ENCODE measurements at regions not wholly inside any gene's neighbourhood (a gene's known extent, or its start where the extent isn't known, plus 50 kb on each side); places are given as distances from the start of the nearest gene placed in this dataset.

DNA sequence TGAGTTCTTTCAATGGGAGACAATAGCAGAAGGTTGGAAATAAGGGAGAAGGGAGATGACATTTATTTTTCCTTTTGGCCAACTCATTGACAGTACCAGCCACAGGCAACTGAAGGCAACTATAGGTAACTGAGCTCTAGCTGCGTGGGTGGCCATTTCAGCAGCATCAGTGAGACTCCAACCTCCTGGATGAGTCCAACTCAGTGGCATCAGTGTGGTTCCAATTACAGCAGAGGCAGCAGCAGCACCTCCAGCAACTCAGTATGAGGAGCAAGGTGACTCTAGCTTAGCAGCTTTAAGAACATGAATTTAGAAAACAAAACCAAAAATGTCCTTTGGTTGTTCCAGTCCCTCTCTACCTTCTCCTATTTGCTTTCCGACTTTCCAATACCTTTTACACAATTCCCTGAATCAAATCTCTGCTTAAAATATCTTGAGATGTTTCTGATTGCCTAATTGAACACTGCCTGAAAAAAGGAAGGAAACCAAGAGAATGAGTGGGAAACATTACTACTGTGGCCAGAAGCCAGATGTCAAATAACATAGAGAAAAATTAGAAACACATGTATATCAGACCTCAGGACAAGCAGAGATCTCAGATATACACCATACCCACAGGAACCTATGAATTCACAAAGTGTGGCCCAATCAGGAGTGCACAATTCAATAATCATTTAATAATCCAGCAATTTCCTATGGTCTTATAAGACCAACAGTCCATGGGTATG, 166.5 kb upstream of the RORB start:
- DNase-seq (ENCODE audit: low read depth, low spot score) = no peak

DNA sequence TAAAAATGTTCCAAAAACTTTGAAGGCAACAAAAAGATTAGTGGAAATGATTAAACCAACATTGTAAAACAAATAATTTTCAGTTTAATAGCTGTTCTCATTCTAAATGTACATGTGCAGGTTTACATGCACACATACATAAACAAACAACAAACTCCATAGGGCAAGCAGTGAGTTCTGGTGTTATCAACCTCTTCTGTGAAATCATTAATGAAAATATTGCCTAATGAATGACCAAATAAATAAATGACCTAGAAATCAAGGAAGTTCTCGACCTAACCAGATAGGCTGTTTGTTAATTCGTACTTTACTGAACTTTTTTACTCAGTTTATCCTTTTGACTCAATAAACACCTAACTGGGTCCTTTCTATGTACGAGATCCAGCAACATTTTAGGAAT, 165.5 kb upstream of the RORB start:
- DNase-seq (ENCODE audit: low read depth, low spot score) = no peak

DNA sequence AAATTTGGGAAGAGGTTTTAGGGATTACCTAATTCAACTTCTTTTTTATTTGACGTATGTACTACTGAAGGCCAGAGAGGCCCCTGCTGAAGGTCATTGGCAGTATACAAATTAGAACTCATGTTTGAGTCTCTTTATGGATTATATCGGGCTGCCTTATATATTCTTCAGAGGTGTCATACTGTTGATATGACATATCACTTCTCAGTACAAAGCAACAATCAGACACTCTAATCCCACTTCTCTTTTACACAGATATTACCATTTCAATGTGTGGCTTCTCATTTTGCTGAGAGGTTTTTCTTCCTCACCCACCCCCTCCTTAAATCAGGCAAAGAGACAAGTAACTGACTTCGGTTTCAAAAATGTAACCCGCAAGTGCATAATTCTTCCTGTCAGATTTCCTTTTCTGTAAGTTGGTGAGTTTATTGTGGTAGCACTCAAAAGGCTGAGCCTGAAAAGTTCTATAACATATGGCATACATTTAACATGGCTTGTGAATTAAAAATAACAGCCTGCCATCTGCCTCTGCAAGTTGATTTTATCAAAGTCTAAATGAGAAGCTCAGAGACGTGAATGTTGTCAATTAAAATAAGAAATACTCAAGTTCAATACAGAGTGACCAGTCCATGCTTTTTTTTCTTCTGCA, 163.6 kb upstream of the RORB start:
- DNase-seq (ENCODE audit: low read depth, low spot score) = no peak

DNA sequence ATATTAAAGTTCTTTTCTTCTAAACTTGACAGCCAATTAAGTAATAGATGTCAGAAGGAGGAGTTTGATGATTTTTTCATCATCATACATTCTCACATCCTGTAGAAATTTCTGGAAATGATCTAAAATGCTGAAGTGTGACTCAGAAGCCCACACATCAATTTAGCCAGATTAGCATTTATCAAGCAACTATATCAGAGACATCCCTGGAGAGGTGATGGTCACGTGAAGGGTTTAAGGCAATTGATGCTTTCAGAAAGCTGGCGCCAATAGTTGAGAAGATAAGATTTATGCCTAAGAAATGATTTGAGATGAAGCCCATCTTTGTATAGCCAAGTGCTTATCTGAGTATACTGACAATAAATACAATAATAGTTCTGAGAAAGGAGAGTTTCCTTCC, 162.9 kb upstream of the RORB start:
- DNase-seq (ENCODE audit: low read depth, low spot score) = no peak

DNA sequence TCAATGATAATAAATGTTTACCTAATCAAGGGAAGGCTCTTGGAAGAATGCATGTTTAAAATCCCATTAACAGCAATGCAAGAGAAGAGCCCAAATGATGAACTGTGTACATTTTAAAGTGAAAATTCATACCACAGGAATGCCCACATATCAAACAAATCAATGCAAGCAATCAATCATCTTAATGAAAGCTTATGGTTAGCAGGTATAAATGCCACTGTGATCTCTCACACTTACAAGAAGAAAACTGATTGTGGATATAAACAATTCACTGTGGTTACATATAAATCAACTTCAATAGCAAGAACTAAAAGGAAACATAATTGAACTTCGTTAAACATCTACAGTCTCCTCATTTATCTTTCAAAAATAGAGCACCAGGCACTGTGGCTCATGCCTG, 161.0 kb upstream of the RORB start:
- DNase-seq (ENCODE audit: low read depth, low spot score) = no peak

DNA sequence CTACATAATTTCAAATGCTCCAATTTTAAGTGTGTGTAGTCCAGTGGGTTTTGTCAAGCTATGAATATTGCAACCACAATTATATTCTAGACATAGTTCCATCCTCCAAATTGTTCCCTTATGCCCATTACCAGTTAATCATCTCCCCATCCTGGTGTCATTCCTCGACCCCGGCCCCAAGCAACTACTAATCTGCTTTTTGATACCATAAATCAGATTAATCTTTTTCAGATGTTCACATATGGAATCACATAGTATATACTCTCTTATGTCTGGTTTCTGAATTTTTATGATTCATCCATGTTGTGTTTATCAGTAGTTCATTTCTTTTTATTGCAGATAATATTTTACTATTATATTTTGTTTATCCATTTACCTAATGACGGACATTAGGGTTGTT, 148.4 kb upstream of the RORB start:
- DNase-seq (ENCODE audit: low read depth, low spot score) = no peak

DNA sequence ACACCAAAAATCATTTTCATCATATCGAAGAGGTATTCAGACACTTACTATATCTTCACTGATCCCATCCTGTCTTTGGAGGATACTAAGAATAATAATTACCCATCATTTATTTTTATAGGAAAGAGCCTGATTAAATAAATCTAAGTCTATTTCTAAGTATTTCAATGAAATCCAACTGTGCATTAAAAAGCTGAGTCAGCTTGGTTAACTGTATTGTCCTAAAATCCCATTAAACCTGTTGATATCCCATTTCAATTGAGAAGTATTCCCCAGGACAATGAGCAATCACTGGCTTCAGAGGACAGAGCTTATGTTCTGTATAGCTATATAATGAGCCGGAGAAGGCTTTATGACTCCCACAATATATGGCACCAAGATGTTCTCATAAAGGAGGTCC, 142.0 kb upstream of the RORB start:
- DNase-seq (ENCODE audit: low read depth, low spot score) = no peak

DNA sequence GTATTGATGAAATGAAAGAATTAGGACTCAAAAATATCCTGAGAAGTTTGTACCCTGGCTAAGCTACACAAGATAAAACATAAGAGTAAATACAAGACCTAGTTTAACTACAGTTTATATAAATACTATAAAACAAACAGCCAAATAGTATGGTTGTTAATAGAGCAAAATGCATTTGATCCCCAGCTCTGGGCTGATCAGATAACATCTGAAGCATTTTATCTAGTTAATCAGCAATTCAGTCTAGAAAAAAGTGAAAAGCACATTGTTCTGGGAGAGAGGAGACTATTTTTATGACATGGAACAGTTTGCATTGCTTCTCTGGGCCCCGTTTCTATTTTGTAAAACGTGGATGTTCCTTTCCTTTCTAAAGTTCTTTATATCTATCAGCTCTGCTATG, 139.6 kb upstream of the RORB start:
- DNase-seq (ENCODE audit: low read depth, low spot score) = no peak

DNA sequence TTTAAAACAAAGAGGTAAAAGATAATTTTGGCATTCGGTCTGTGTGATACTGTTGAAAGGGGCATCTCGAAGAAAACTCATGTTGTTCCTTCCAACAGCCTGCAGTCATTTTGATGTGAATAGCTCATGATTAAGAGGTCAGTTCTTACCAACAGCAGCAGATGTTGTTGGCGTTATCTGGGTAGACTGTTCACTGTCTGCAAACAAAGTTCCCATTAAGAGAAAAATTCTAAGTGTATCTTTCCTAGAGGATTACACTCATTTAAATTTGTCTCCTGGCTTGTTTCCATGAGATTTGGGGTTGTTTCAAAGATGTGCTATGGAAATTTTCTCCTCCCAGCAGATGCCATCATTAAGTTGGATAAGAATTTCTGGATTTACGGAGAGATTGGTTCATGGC, 138.2 kb upstream of the RORB start:
- DNase-seq (ENCODE audit: low read depth, low spot score) = no peak

DNA sequence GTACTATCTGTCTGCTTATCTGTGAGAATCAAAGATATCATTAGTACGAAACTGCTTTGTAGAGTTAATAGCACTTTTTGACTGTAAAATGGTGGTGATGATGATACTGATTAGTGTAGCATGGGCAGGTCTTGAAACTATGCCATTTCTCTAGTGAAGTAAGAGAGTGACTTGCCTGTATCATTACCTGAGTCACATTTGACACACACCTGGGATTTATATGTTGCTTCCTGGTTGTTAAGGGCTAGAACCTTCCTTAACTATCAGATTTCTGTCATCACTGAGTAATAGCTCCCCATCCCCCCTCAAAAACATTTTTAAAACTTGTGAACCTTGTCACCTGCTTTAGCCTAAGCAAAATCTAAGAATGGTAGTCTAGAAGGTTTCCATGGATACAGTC, 135.6 kb upstream of the RORB start:
- no peak for DNase-seq (ENCODE audit: low read depth, low spot score)

DNA sequence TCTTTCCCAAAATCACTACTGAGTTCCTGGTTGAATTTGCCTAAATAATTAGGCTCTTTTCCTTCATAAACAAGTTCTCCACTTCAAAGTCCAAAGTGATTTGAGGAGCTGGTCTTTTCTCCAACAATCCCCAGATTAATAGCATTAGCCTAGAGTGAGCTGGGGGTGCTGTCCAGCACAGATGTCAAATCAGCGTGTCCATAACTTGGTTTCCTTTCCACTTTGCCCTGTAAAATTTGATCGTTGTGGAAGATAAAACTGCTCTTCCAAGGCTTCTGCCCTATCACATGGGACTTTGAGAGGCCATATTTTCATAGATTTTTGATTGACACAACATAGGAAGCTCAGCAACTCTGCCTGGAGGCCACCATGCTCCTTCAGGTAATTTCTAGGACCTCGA, 134.7 kb upstream of the RORB start:
- DNase-seq (ENCODE audit: low read depth, low spot score) = no peak

DNA sequence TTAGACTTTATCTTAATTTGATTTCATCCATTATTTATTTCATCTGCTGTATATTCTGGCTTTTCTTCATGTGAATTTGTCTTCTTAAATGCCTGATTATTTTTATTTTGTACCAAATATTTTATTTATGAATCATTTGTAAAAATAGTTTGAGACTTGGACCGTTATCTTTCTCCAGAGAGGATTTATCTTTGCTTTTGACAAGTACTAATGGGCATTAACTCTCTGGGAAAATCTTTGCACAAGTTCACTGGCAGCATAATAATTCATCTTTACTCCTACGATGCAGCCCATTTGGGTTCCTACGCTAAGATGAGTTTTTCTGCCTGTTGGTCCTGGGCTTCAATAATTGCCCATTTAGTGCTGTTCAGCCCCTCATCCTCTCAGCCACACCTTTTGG, 131.0 kb upstream of the RORB start:
- DNase-seq (ENCODE audit: low read depth, low spot score) = no peak

DNA sequence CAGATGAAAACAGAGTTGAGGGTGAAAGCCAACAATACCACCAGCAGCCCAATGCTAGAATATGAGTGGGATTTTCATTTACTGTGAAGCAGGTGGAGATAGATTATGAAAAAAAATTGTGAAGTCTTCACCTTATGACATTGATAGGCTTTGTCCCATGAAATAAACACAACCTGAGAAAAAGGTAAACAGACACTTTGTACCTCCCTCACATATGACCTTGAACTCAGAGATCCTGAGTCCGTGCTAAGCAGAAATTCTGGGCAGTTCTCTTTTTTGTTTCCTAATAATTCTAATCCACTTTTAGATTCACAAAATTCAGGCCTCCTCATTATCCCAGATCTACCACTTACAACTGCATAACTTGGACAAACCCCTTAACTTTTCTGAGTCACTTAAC, 127.3 kb upstream of the RORB start:
- no peak for DNase-seq (ENCODE audit: low read depth, low spot score)

DNA sequence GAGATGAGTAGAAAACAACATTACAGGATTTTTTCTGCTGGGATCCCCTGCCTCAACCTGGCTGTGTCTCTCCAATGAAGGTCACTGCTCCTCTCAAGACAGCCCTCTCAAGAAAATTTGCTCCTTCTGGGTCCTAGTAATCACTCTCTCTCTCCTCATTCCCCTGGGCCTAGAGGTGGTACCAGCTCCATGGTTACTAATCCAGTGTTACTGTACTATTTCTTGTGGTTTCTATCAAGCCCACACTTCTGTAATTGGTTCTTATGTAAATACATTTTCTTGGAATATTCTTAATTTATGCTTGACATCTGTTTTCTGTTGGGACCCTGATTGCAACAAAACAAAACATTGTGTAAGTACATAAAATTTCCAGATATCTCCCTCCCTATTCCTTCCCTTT, 123.8 kb upstream of the RORB start:
- no peak for DNase-seq (ENCODE audit: low read depth, low spot score)

DNA sequence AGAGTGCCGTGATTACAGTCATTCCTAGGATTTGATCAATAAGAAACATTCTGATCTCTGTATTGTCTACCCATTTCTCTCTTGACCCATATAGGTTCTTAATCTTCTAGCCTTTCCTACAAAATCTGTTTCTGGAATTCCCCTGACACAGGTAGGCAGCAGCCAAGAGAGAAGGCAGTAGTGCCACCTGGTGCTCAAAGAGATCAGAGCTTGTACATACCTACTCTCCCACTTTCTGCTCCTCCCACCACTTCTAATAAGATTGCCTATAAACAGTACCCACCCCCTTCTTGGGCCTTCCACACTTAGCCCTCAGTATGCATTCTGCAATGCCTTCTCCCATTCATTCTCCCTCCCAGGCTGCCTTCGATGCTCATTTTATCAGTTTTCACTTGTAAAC, 117.4 kb upstream of the RORB start:
- DNase-seq (ENCODE audit: low read depth, low spot score) = no peak

DNA sequence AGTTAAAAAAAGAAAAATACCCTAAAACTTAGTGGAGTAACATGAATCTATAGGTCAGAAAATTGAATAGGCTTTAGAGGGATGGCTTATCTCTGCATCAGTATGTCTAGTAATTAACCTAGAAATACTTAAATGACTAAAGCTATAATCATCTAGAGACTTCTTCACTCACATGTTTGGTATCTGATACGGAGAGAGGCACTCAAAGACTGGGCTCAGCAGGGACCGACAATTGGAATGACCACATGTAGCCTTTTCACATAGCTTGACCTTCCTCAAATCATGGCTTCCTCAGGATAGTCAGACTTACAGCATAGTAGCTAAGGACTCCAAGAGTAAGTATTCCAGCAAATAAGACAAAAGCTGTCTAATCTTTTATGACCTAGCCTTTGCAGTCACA, 105.3 kb upstream of the RORB start:
- DNase-seq (ENCODE audit: low read depth, low spot score) = no peak

DNA sequence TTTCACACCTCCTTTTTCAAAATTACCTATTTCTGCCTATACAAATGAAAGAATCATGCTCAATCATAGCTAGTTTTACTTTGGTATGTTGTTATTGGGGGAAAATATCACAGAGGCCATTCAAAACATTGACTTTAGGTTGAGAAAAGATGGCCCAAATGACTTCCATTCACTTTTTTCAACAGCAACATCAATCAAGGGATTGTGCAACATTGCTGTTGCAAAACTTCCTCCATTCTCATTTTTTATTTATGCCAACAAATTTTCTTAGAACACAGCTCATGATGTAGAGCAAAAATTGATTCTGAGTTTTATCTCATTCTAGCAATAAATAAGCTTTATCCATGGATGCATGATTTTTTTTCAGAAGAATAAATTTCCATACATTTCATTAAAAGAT, 93.6 kb upstream of the RORB start:
- DNase-seq (ENCODE audit: low read depth, low spot score) = no peak

DNA sequence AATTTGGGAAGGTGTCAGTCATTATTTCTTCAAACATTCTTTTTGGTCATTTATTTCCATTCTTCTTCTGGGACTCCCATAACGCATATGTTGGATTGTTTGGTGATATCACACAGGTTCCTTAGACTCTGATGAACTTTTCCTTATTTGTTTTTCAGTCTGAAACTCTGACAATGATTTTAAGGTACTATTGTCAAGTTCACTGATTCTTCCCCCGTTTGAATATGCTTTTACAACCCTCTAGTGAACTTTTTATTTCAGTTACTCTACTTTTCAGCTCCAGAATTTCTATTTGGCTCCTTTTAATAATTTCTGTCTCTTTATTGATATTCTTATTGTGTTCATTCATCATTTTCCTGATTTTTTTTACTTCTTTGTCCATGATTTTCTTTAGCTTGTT, 92.5 kb upstream of the RORB start:
- DNase-seq (ENCODE audit: low read depth, low spot score) = no peak

DNA sequence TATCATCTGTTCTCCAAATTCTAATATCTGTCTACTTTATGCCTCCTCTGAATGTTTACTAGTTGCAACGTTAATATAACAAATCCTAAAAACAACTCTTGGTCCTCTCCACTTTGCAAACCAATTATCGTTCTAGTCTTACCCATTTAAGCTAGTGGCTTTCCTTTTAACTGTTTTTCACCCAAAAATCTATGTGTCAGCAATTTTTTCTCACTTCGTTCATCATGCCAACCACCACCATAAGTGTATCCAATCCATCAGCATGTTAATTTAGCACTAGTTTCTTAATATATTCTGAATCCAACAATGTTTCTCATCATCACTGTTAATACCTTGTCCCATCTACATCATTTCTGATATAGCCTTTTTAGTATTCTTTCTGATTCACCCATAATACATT, 90.0 kb upstream of the RORB start:
- DNase-seq (ENCODE audit: low read depth, low spot score) = no peak

DNA sequence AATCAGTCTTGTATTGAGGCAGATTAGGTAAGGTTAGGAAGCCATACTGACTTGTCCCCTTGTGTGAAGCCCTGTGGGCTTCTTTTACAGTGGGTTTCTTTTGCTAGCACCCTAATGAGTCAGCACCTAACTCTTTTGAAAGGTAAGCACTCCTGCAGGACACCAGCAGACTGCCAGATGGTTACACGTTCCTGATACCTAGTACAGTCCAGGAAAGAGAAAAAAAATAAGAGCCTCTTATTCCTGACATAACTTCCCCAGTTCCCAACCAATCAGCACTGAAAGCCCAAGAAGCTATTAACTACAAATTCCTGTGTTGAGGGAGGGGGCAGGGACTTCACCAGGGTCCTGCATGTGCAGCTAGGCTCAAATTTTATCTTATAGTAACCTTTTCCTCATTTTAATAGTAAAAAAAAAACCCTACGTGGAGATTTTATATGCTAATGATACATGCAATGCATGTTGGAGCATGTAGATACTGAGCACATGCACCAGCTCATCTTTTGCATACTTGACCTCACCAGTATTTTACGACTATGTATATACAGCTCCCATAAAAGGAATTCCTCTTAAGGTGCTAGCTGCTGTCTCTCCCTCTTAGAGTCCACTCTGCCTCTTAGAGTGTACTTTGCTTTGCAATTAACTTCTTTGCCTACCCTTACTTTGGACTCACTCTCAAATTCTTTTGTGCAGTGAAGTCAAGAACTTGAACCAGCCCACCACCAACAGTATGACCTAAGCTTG, 84.7 kb upstream of the RORB start:
- DNase-seq (ENCODE audit: low read depth, low spot score) = no peak

DNA sequence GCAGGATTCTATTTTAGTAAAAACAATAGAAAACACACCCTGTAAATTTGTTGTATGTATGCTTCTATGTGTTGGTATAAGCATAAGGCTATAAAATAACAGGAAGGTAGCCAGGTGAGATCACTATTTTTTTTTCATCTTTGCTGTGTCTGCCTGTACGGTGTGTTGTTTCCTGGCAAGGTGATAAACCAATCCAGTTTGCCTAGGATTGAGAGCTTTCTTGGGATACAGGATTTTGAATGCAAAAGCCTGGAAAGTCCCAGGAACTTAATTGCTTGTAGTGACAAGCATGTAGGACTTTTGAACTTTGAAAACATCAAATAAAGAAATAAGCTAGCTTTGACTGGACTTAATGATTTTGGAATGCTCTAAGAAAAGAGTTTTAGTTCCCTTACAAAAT, 83.3 kb upstream of the RORB start:
- DNase-seq (ENCODE audit: low read depth, low spot score) = no peak

DNA sequence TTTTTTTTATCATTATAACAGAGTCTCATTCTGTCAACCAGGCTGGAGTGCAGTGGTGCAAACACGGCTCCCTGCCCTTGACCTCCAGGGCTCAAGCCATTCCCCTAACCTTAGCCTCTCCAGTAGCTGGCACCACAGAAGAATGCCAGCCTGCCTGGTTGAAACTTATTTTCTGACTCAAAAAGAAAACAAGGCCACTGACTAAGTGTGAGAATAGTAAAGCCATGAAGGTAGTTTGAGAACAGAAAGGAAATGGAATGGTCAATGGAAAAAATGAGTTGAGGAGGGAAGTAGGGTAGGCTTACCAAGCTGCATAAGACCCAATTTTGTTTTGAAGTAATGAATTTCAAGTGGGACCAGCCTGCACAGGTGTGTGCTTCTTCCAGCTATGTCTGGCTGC, 82.8 kb upstream of the RORB start:
- DNase-seq (ENCODE audit: low read depth, low spot score) = no peak

DNA sequence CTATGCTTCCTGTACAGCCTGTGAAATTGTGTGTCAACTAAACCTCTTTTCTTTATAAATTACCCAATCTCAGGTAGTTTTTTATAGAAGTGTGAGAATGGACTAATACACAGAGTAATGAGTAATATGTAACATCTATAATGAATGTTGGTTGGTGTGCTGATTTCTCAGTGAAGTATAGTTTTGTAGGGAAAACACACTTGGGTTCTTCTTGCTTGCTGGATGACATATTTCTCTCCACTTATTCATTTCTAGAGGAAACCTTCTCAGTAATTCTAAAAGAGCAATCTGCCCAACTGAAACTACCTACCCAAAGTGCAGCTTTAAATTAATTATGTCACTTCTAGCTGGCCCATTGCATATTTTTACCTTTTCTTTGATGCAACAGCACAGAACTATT, 81.1 kb upstream of the RORB start:
- DNase-seq (ENCODE audit: low read depth, low spot score) = no peak
